ENCODE measurements at regions not wholly inside any gene's neighbourhood (a gene's known extent, or its start where the extent isn't known, plus 50 kb on each side); places are given as distances from the start of the nearest gene placed in this dataset.

- 85% methylated on average over 2 of the region's 2 CpGs for WGBS
- no peak overlapping the region for H3K4me3 ChIP-seq
- H3K27ac ChIP-seq: no peak overlapping the region
- TF ChIP-seq POLR2AphosphoS5 (IDR thresholded peaks at IDR 0.05): no peak
- no peak for TF ChIP-seq CTCF (IDR thresholded peaks at IDR 0.05)
- TF ChIP-seq POLR2A (IDR thresholded peaks at IDR 0.05): no peak
- no peaks in the 10 kb centered on the region for H3K9me3 ChIP-seq
- H3K27me3 ChIP-seq (replicated peaks; ENCODE audit: insufficient read depth): no peaks in the 10 kb centered on the region
- no peaks in the 10 kb centered on the region for H3K36me3 ChIP-seq
- intact Hi-C loops (cut with DNase I): no loop called here
- no peak for DNase-seq (ENCODE audit: low spot score)
- no peaks in the 10 kb centered on the region for H3K4me1 ChIP-seq (replicated peaks)
Observed at GRCh38 chr7:35993113-35993512, 159.9 kb upstream of the EEPD1 start.

GRCh38 chr7:35993676-35994606 lies 159.1 kb upstream of the EEPD1 start:
- no peak overlapping the region for H3K27ac ChIP-seq
- intact Hi-C loops (cut with DNase I): no loop called here
- no peak for DNase-seq (ENCODE audit: low spot score)
- TF ChIP-seq POLR2AphosphoS5 (IDR thresholded peaks at IDR 0.05) (peak; percentile 27), CTCF (IDR thresholded peaks at IDR 0.05) (no peak)
- no peaks in the 10 kb centered on the region for H3K27me3 ChIP-seq (replicated peaks; ENCODE audit: insufficient read depth)
- no peaks in the 10 kb centered on the region for H3K9me3 ChIP-seq
- H3K36me3 ChIP-seq: no peaks in the 10 kb centered on the region
- H3K4me3 ChIP-seq: no peak overlapping the region
- H3K4me1 ChIP-seq (replicated peaks): no peaks in the 10 kb centered on the region
- 76% methylated on average over 8 of the region's 8 CpGs for WGBS

- no peak overlapping the region for H3K27ac ChIP-seq
- TF ChIP-seq POLR2AphosphoS5 (IDR thresholded peaks at IDR 0.05): no peak
- TF ChIP-seq CTCF (IDR thresholded peaks at IDR 0.05): no peak
- no peak for TF ChIP-seq POLR2A (IDR thresholded peaks at IDR 0.05)
- H3K27me3 ChIP-seq (replicated peaks; ENCODE audit: insufficient read depth): no peaks in the 10 kb centered on the region
- no peaks in the 10 kb centered on the region for H3K9me3 ChIP-seq
- WGBS: 88% methylated on average over 4 of the region's 4 CpGs
- DNase-seq (ENCODE audit: low spot score): no peak
- no peaks in the 10 kb centered on the region for H3K4me1 ChIP-seq (replicated peaks)
- H3K4me3 ChIP-seq: no peak overlapping the region
- intact Hi-C loops (cut with DNase I): no loop called here
- H3K36me3 ChIP-seq: no peaks in the 10 kb centered on the region
Observed at GRCh38 chr7:35995334-35995733, 157.7 kb upstream of the EEPD1 start.

GRCh38 chr7:35998481-35998880 lies 154.6 kb upstream of the EEPD1 start:
- TF ChIP-seq POLR2A (IDR thresholded peaks at IDR 0.05) (no peak), POLR2AphosphoS5 (IDR thresholded peaks at IDR 0.05) (no peak), CTCF (IDR thresholded peaks at IDR 0.05) (no peak)
- intact Hi-C loops (cut with DNase I): no loop called here
- no peaks in the 10 kb centered on the region for H3K27me3 ChIP-seq (replicated peaks; ENCODE audit: insufficient read depth)
- H3K9me3 ChIP-seq: no peaks in the 10 kb centered on the region
- no peaks in the 10 kb centered on the region for H3K4me1 ChIP-seq (replicated peaks)
- no peak overlapping the region for H3K27ac ChIP-seq
- 91% methylated on average over 5 of the region's 5 CpGs for WGBS
- H3K36me3 ChIP-seq: no peaks in the 10 kb centered on the region
- no peak for DNase-seq (ENCODE audit: low spot score)
- no peak overlapping the region for H3K4me3 ChIP-seq

GRCh38 chr7:36001546-36001945 lies 151.5 kb upstream of the EEPD1 start:
- H3K9me3 ChIP-seq: no peaks in the 10 kb centered on the region
- no peak overlapping the region for H3K4me3 ChIP-seq
- intact Hi-C loops (cut with DNase I): no loop called here
- no peaks in the 10 kb centered on the region for H3K27me3 ChIP-seq (replicated peaks; ENCODE audit: insufficient read depth)
- no peak overlapping the region for H3K27ac ChIP-seq
- 99% methylated on average over 3 of the region's 3 CpGs for WGBS
- no peaks in the 10 kb centered on the region for H3K4me1 ChIP-seq (replicated peaks)
- TF ChIP-seq CTCF (IDR thresholded peaks at IDR 0.05) (no peak), POLR2AphosphoS5 (IDR thresholded peaks at IDR 0.05) (no peak), POLR2A (IDR thresholded peaks at IDR 0.05) (no peak)
- DNase-seq (ENCODE audit: low spot score): no peak
- H3K36me3 ChIP-seq: no peaks in the 10 kb centered on the region
